Gastrocnemius medialis (tissue), 4 donors: ENCODE measurements at regions not wholly inside any gene's neighbourhood (a gene's known extent, or its start where the extent isn't known, plus 50 kb on each side); places are given as distances from the start of the nearest gene placed in this dataset.

Source experiments
- CTCF ChIP-seq, 5 experiments: fragments of 450-650 bp in 3 of 5; fragments of 200-600 bp in 2 of 5; sonication (generic) in 2 of 5; IDR thresholded peaks in 4 of 5; conservative IDR thresholded peaks in 1 of 5; 1 replicate in 4 of 5; 2 replicates in 1 of 5; pipeline ENCODE4 v1.5.1; 2016 to 2019; ENCODE audit warnings: antibody characterized with exemption in 5 of 5, mild to moderate bottlenecking in 3 of 5, moderate library complexity in 3 of 5
- POLR2A ChIP-seq, 2 donors: fragments of 450-650 bp; IDR thresholded peaks; one replicate each; pipeline ENCODE4 v1.6.1; 2017; ENCODE audit warnings: antibody characterized with exemption in 2 of 2, mild to moderate bottlenecking in 2 of 2, moderate library complexity in 2 of 2

- TF ChIP-seq POLR2A (IDR thresholded peaks at IDR 0.05) (no peak), CTCF (IDR thresholded peaks at IDR 0.05 in 4 of 5, conservative IDR thresholded peaks at IDR 0.05 in 1 of 5) (no peak)
Measured at GRCh38 chr6:159375014-159375413, 205.8 kb downstream of the FNDC1 start.
